Uterus (tissue), 2 donors: ENCODE measurements at regions not wholly inside any gene's neighbourhood (a gene's known extent, or its start where the extent isn't known, plus 50 kb on each side); places are given as distances from the start of the nearest gene placed in this dataset.

Source experiments
- POLR2A ChIP-seq, 2 donors: fragments of 450-650 bp; IDR thresholded peaks; one replicate each; pipeline ENCODE4 v1.6.1; 2016; ENCODE audit warnings: antibody characterized with exemption in 2 of 2, mild to moderate bottlenecking in 1 of 2, moderate library complexity in 1 of 2
- TF ChIP-seq, protein P1 (sequence below), 4 experiments: fragments of 200-600 bp in 2 of 4; fragments of 450-650 bp in 2 of 4; sonication (generic) in 2 of 4; IDR thresholded peaks; one replicate each; pipeline ENCODE4 v1.5.1; 2016 to 2019; ENCODE audit warnings: antibody characterized with exemption in 4 of 4, mild to moderate bottlenecking in 2 of 4, moderate library complexity in 1 of 4

DNA sequence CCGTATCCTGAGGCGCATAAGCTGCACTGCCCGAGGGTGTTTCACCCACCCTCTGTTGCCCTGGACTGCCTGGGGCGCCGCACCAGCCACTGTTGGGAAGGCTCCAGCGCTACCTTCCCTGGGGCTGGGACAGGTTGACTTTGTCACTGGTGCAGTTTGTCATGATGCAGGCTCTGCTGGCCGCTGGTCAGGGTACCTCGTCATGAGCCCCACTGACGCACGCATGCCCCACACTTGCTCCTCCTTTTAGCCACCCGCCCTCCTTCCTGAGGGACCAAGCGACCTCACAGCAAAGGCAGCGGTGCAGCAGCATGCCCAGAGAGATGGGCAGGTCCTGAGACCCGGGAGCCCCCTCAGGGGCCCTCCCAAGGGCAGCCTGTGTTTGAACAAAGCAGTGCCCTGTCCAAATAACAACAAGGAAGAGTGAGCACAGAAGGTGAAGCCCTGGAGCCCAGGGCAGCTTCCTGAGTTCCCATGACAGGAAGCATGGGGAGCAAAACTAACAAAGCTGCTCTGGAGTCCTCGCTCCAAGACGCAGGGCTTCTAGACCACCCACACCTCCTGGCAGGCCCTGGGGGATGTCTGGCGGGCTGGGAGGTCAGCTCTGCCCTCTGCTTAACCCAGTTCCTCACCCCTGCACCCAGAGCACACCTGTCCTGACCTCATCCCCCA, 50.1 kb upstream of the SMOC2 start:
- TF ChIP-seq, protein P1, sequence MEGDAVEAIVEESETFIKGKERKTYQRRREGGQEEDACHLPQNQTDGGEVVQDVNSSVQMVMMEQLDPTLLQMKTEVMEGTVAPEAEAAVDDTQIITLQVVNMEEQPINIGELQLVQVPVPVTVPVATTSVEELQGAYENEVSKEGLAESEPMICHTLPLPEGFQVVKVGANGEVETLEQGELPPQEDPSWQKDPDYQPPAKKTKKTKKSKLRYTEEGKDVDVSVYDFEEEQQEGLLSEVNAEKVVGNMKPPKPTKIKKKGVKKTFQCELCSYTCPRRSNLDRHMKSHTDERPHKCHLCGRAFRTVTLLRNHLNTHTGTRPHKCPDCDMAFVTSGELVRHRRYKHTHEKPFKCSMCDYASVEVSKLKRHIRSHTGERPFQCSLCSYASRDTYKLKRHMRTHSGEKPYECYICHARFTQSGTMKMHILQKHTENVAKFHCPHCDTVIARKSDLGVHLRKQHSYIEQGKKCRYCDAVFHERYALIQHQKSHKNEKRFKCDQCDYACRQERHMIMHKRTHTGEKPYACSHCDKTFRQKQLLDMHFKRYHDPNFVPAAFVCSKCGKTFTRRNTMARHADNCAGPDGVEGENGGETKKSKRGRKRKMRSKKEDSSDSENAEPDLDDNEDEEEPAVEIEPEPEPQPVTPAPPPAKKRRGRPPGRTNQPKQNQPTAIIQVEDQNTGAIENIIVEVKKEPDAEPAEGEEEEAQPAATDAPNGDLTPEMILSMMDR (IDR thresholded peaks at IDR 0.05) = no peak
- TF ChIP-seq POLR2A (IDR thresholded peaks at IDR 0.05) = no peak
